C4-2B (cell line): ENCODE measurements at regions not wholly inside any gene's neighbourhood (a gene's known extent, or its start where the extent isn't known, plus 50 kb on each side); places are given as distances from the start of the nearest gene placed in this dataset.
"Not testable (repeated sequence)": the region's sequence is repeated elsewhere in the genome, so short reads cannot be mapped to it uniquely, and the experiment has no call there.

ENCODE experiments used
- ZFX ChIP-seq: fragments of 450-650 bp; IDR thresholded peaks from 2 replicates; pipeline ENCODE4 v1.6.1; 2017
- TF ChIP-seq, protein P1 (sequence below): fragments of 450-650 bp; conservative IDR thresholded peaks from 2 replicates; pipeline ENCODE4 v1.5.1; 2017; ENCODE audit warnings: mild to moderate bottlenecking

GRCh38 chr12:78379065-78379464 is 485.5 kb upstream of the SYT1 start:
- TF ChIP-seq, protein P1, sequence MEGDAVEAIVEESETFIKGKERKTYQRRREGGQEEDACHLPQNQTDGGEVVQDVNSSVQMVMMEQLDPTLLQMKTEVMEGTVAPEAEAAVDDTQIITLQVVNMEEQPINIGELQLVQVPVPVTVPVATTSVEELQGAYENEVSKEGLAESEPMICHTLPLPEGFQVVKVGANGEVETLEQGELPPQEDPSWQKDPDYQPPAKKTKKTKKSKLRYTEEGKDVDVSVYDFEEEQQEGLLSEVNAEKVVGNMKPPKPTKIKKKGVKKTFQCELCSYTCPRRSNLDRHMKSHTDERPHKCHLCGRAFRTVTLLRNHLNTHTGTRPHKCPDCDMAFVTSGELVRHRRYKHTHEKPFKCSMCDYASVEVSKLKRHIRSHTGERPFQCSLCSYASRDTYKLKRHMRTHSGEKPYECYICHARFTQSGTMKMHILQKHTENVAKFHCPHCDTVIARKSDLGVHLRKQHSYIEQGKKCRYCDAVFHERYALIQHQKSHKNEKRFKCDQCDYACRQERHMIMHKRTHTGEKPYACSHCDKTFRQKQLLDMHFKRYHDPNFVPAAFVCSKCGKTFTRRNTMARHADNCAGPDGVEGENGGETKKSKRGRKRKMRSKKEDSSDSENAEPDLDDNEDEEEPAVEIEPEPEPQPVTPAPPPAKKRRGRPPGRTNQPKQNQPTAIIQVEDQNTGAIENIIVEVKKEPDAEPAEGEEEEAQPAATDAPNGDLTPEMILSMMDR = not testable (repeated sequence)
- TF ChIP-seq ZFX = not testable (repeated sequence)
